Activated CD8-positive, alpha-beta memory T cell treated with anti-CD3 and anti-CD28 coated beads for 1 hour (primary cell): ENCODE measurements at regions not wholly inside any gene's neighbourhood (a gene's known extent, or its start where the extent isn't known, plus 50 kb on each side); places are given as distances from the start of the nearest gene placed in this dataset.

Experiments used
- DNase-seq, 2 donors: peaks; one replicate each; pipeline ENCODE4 v3.0.0-alpha.2; 2020; ENCODE audit warnings: low read depth in 1 of 2; ENCODE audit errors: extremely low read depth in 1 of 2

- DNase-seq, result no peak
Measured at GRCh38 chr1:157194731-157195520, 56.7 kb upstream of the ETV3 start.

DNA sequence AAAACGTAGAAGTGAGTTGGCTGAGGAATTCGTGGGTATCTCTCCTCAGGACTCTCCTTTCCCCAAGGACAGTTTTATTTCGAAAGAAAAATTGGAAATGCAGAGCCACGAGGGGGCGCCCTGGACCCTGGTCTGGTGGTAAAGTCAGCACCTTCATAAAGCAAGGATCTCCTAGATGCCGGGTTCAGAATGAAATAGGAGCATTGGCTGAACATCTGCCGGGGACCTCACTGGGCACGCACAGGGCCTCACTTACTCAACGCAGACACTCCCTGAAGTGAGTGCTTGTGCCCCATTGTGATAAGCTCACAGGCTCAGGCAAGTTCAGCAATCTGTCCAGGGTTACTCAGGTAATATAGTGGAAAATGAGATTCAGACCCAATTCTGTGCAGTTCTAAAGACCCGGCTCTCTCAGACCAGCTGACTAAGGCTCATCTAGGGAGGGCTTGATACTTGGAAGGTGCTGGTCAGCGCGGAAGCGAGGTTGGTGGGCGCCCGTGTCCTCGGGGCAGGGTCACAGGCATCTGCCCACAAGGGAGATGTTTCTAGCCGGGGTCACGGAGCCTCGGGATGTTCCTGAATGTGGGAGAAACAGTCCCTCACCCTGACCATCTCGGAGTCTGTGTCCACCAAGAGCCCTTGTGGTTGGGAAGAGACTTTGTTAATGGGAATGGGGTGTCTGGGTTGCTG lies 55.7 kb upstream of the ETV3 start:
- DNase-seq, result peak in 1 of 2 donors; percentile 11

- no peak for DNase-seq
Measured at GRCh38 chr1:157193219-157193618, 55.0 kb upstream of the ETV3 start.

GRCh38 chr1:157189986-157190982 lies 52.1 kb upstream of the ETV3 start:
- DNase-seq, result no peak

- DNase-seq, result no peak
Measured at GRCh38 chr1:157189096-157189495, 50.9 kb upstream of the ETV3 start.
